ENCODE measurements at regions not wholly inside any gene's neighbourhood (a gene's known extent, or its start where the extent isn't known, plus 50 kb on each side); places are given as distances from the start of the nearest gene placed in this dataset.

DNA sequence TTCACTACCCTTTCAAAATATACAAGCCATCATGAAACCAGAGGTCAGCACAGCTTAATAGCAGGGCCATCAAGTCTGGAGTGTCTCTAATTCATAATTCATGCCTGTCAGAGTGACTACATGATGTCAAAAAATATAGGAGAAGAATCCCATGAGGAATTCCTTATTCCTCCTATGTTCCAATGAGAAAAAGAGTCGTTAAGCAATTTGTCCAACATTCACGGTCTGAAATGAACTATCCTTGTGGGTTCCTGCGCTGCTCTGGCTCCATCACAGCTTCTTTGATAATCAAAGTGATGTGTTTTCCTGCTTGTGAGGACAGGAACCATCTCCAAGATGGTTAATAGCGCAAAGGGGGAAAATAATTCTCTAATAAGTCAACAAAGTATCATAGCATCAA is 560.4 kb upstream of the KLHL29 start:
- ChIA-PET POLR2A (no interaction called here), CTCF (no interaction called here)
- ATAC-seq (no peak), FAIRE-seq (no peak), DNase-seq (ENCODE audit: low read depth in 1 of 2, low spot score in 1 of 2) (no peak)
- H3K4me2 ChIP-seq = no peak overlapping the region
- no peak overlapping the region for H3K4me3 ChIP-seq
- 6% methylated on average over 4 of the region's 4 CpGs for WGBS (ENCODE audit: missing lambda C conversion rate)
- no peaks in the 10 kb centered on the region; the same call in 2 of the 3 replicates for H3K9me3 ChIP-seq
- TF ChIP-seq ESRRA (IDR thresholded peaks at IDR 0.05; ENCODE audit: borderline replicate concordance, low read length) (no peak), POLR2AphosphoS2 (conservative IDR thresholded peaks at IDR 0.05; ENCODE audit: low read length) (no peak), NR3C1 (IDR thresholded peaks at IDR 0.05) (no peak), CBX2 (IDR thresholded peaks at IDR 0.05; ENCODE audit: borderline replicate concordance, low read depth) (no peak), TP53 (CRISPR knock-in tag; IDR thresholded peaks at IDR 0.05) (no peak), HOXB5 (CRISPR knock-in tag; IDR thresholded peaks at IDR 0.05) (no peak), HMGXB4 (CRISPR knock-in tag; IDR thresholded peaks at IDR 0.05; ENCODE audit: borderline replicate concordance) (no peak), CBX8 (IDR thresholded peaks at IDR 0.05) (no peak)
- no peak overlapping the region for H3K27ac ChIP-seq
- no peaks in the 10 kb centered on the region for H3K4me1 ChIP-seq

DNA sequence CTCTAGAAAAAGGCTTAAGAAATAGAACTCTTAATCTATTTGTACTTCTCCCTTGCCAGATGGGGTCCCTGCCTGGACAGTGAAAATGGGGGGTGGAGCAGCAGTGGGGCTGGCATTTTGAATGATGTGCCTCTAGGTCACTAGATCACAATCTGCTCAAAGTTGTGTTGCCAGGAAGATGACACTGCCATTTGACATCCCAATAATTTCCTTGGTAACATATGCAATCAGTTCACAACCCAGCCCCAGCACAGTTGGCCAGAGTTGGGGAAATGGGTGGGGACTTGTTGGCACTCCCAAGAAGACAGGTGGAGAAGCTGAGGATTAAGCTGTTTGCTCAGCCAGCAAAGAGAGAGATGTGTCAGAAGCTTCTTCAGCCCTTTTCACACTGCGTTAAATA is 558.3 kb upstream of the KLHL29 start:
- Histone ChIP-seq H3K4me2 (no peak overlapping the region), H3K4me1 (no peaks in the 10 kb centered on the region), H3K9me3 (no peaks in the 10 kb centered on the region; the same call in 2 of the 3 replicates), H3K27ac (no peak overlapping the region), H3K4me3 (no peak overlapping the region)
- 50% methylated on average over 1 of the region's 1 CpG for WGBS (ENCODE audit: missing lambda C conversion rate)
- CTCF ChIA-PET = no interaction called here
- ATAC-seq (no peak), FAIRE-seq (no peak), DNase-seq (ENCODE audit: low read depth in 1 of 2, low spot score in 1 of 2) (no peak)
- TF ChIP-seq RAD21 (conservative IDR thresholded peaks at IDR 0.05 in 1 of 2, IDR thresholded peaks at IDR 0.05 in 1 of 2) = no peak
- TF ChIP-seq NPAS2 (CRISPR knock-in tag; IDR thresholded peaks at IDR 0.05; ENCODE audit: borderline replicate concordance) = no peak
- TF ChIP-seq HOXA7 (CRISPR knock-in tag; IDR thresholded peaks at IDR 0.05) = no peak
- POLR2A ChIA-PET = no interaction called here

GRCh38 chr2:22829791-22830190 is 555.2 kb upstream of the KLHL29 start:
- FAIRE-seq = no peak
- WGBS (ENCODE audit: missing lambda C conversion rate) = 5% methylated on average over 5 of the region's 5 CpGs
- no peak for ATAC-seq
- H3K4me1 ChIP-seq = no peaks in the 10 kb centered on the region
- H3K4me2 ChIP-seq = no peak overlapping the region
- no peaks in the 10 kb centered on the region; the same call in 2 of the 3 replicates for H3K9me3 ChIP-seq
- ChIA-PET CTCF (no interaction called here), POLR2A (no interaction called here)
- TF ChIP-seq HOXB13 (CRISPR knock-in tag; IDR thresholded peaks at IDR 0.05; ENCODE audit: low read depth) (no peak), USF2 (IDR thresholded peaks at IDR 0.05) (no peak)
- no peak for DNase-seq (ENCODE audit: low read depth in 1 of 2, low spot score in 1 of 2)
- H3K27ac ChIP-seq = no peak overlapping the region
- H3K4me3 ChIP-seq = no peak overlapping the region

- FAIRE-seq (no peak), DNase-seq (ENCODE audit: low read depth in 1 of 2, low spot score in 1 of 2) (no peak), ATAC-seq (no peak)
- H3K4me2 ChIP-seq = no peak overlapping the region
- WGBS (ENCODE audit: missing lambda C conversion rate) = 17% methylated on average over 2 of the region's 2 CpGs
- H3K4me1 ChIP-seq = no peaks in the 10 kb centered on the region
- CTCF ChIA-PET = no interaction called here
- no peak overlapping the region for H3K27ac ChIP-seq
- H3K9me3 ChIP-seq = no peaks in the 10 kb centered on the region; the same call in 2 of the 3 replicates
- no peak for TF ChIP-seq FOXS1 (CRISPR knock-in tag; IDR thresholded peaks at IDR 0.05)
- POLR2A ChIA-PET = no interaction called here
- no peak overlapping the region for H3K4me3 ChIP-seq
Measured at GRCh38 chr2:22832196-22832595, 552.8 kb upstream of the KLHL29 start.

DNA sequence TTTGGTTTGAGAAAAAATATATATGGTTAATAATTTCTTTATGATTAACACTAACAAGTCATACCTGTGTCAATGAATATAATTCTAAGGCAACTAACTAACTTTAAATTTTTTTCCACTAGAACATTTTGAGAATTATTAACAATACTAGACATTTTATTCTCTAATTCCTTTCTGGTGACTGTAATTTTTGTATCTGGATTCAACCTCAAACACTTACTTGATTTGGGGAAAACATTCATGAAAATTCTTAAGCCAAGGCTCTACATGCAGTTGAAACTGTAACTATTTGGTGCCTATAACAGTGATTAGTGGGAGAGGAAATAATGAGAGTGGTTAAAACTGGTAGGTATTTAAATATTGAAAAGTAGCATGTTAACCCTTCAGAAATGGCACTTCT is 546.5 kb upstream of the KLHL29 start:
- no peak overlapping the region for H3K4me2 ChIP-seq
- no peak for FAIRE-seq
- DNase-seq (ENCODE audit: low read depth in 1 of 2, low spot score in 1 of 2) = no peak
- no peaks in the 10 kb centered on the region for H3K4me1 ChIP-seq
- CTCF ChIA-PET = no interaction called here
- no peaks in the 10 kb centered on the region for H3K9me3 ChIP-seq
- POLR2A ChIA-PET = no interaction called here
- H3K27ac ChIP-seq = no peak overlapping the region
- no peak overlapping the region for H3K4me3 ChIP-seq
- ATAC-seq = no peak
- no peak for TF ChIP-seq HOXA7 (CRISPR knock-in tag; IDR thresholded peaks at IDR 0.05)
- no peak for TF ChIP-seq CBX2 (IDR thresholded peaks at IDR 0.05; ENCODE audit: borderline replicate concordance, low read depth)
- no peak for TF ChIP-seq HOXB5 (CRISPR knock-in tag; IDR thresholded peaks at IDR 0.05)
- TF ChIP-seq, protein P1, sequence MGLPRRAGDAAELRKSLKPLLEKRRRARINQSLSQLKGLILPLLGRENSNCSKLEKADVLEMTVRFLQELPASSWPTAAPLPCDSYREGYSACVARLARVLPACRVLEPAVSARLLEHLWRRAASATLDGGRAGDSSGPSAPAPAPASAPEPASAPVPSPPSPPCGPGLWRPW (IDR thresholded peaks at IDR 0.05) = no peak
- no peak for TF ChIP-seq BCL3 (IDR thresholded peaks at IDR 0.05)
- TF ChIP-seq, protein P2, sequence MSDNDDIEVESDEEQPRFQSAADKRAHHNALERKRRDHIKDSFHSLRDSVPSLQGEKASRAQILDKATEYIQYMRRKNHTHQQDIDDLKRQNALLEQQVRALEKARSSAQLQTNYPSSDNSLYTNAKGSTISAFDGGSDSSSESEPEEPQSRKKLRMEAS (IDR thresholded peaks at IDR 0.05) = no peak
- TF ChIP-seq ZNF302 (CRISPR knock-in tag; IDR thresholded peaks at IDR 0.05) = no peak
- TF ChIP-seq ZSCAN20 (CRISPR knock-in tag; IDR thresholded peaks at IDR 0.05) = no peak
- TF ChIP-seq POLR2AphosphoS2 (conservative IDR thresholded peaks at IDR 0.05; ENCODE audit: low read length) = no peak
- no peak for TF ChIP-seq SREBF2 (IDR thresholded peaks at IDR 0.05)
- TF ChIP-seq ZFP36 (IDR thresholded peaks at IDR 0.05; ENCODE audit: borderline replicate concordance, partially characterized antibody) = no peak
- TF ChIP-seq MYC (IDR thresholded peaks at IDR 0.05; ENCODE audit: borderline replicate concordance, low read length) = no peak
- TF ChIP-seq EHMT2 (IDR thresholded peaks at IDR 0.05; ENCODE audit: low read depth) = no peak
- no peak for TF ChIP-seq NFE2L2 (conservative IDR thresholded peaks at IDR 0.05; ENCODE audit: low read length)
- no peak for TF ChIP-seq RNF2 (IDR thresholded peaks at IDR 0.05; ENCODE audit: borderline replicate concordance, low read depth)
- no peak for TF ChIP-seq RAD21 (conservative IDR thresholded peaks at IDR 0.05 in 1 of 2, IDR thresholded peaks at IDR 0.05 in 1 of 2)
